Lower leg skin (tissue), 4 donors: ENCODE measurements at regions not wholly inside any gene's neighbourhood (a gene's known extent, or its start where the extent isn't known, plus 50 kb on each side); places are given as distances from the start of the nearest gene placed in this dataset.

Experiments used
- DNase-seq, 2 donors: peaks; one replicate each; pipeline ENCODE4 v3.0.0-alpha.2; 2019; ENCODE audit warnings: low spot score in 2 of 2
- H3K4me3 ChIP-seq: fragments of 200-600 bp; sonication (generic); 2 replicates; pipeline ENCODE4 v1.5.1; 2017; ENCODE audit warnings: mild to moderate bottlenecking, low read depth; ENCODE audit not compliant: poor library complexity, severe bottlenecking
- CTCF ChIP-seq, 3 donors: fragments of 450-650 bp; IDR thresholded peaks; one replicate each; pipeline ENCODE4 v1.5.1; 2016; ENCODE audit warnings: antibody characterized with exemption in 3 of 3, mild to moderate bottlenecking in 3 of 3, moderate library complexity in 2 of 3
- POLR2A ChIP-seq, 2 donors: fragments of 450-650 bp; IDR thresholded peaks; one replicate each; pipeline ENCODE4 v1.6.1; 2016 to 2017; ENCODE audit warnings: antibody characterized with exemption in 2 of 2, mild to moderate bottlenecking in 1 of 2, moderate library complexity in 1 of 2
- WGBS, 2 donors: methylation state at CpG; one replicate each; pipeline ENCODE4 v1.1.5; 2018; 5-methylcytosine and 5-hydroxymethylcytosine counted together
- intact Hi-C: fragments of 100-400 bp; cut with DNase I; formaldehyde crosslinking; loops from one replicate; pipeline ENCODE4 v1.15.0; 2023; ENCODE audit warnings: low total_unique reads

- no peak for DNase-seq
- 45 to 50% methylated on average over 5 of the region's 5 CpGs for WGBS, 2 donors
- H3K4me3 ChIP-seq = no peak overlapping the region
- no peak for TF ChIP-seq POLR2A (IDR thresholded peaks at IDR 0.05)
- no peak for TF ChIP-seq CTCF (IDR thresholded peaks at IDR 0.05)
- intact Hi-C loops = no loop called here
Observed at GRCh38 chr2:181762000-181762399, 81.7 kb upstream of the NEUROD1 start.

GRCh38 chr2:181762848-181763247 is 82.5 kb upstream of the NEUROD1 start:
- intact Hi-C loops = no loop called here
- no peak overlapping the region for H3K4me3 ChIP-seq
- DNase-seq = no peak
- TF ChIP-seq POLR2A (IDR thresholded peaks at IDR 0.05) (no peak), CTCF (IDR thresholded peaks at IDR 0.05) (no peak)
- 94% methylated on average over 5 of the region's 5 CpGs for WGBS, 2 donors

GRCh38 chr2:181763423-181763822 is 83.1 kb upstream of the NEUROD1 start:
- no peak overlapping the region for H3K4me3 ChIP-seq
- intact Hi-C loops = no loop called here
- WGBS, 2 donors = 79 to 84% methylated on average over 4 of the region's 4 CpGs
- TF ChIP-seq CTCF (IDR thresholded peaks at IDR 0.05) = no peak
- no peak for TF ChIP-seq POLR2A (IDR thresholded peaks at IDR 0.05)
- no peak for DNase-seq

GRCh38 chr2:181764095-181764963 is 84.0 kb upstream of the NEUROD1 start:
- no peak for DNase-seq
- TF ChIP-seq POLR2A (IDR thresholded peaks at IDR 0.05) (no peak), CTCF (IDR thresholded peaks at IDR 0.05) (no peak)
- WGBS, 2 donors = 50 to 51% methylated on average over 4 of the region's 4 CpGs
- H3K4me3 ChIP-seq = no peak overlapping the region
- intact Hi-C loops = no loop called here

- no peak for DNase-seq
- intact Hi-C loops = no loop called here
- H3K4me3 ChIP-seq = no peak overlapping the region
- TF ChIP-seq CTCF (IDR thresholded peaks at IDR 0.05) (no peak), POLR2A (IDR thresholded peaks at IDR 0.05) (no peak)
Observed at GRCh38 chr2:181766129-181766528, 85.8 kb upstream of the NEUROD1 start.

GRCh38 chr2:181770150-181770549 is 89.8 kb upstream of the NEUROD1 start:
- TF ChIP-seq POLR2A (IDR thresholded peaks at IDR 0.05) (no peak), CTCF (IDR thresholded peaks at IDR 0.05) (no peak)
- intact Hi-C loops = no loop called here
- no peak for DNase-seq
- no peak overlapping the region for H3K4me3 ChIP-seq
